Astrocyte of the cerebellum (primary cell): ENCODE measurements at regions not wholly inside any gene's neighbourhood (a gene's known extent, or its start where the extent isn't known, plus 50 kb on each side); places are given as distances from the start of the nearest gene placed in this dataset.

Experiments
- DNase-seq: peaks from one replicate; pipeline ENCODE4 v3.0.0-alpha.2; 2011; ENCODE audit warnings: low read depth
- H3K4me3 ChIP-seq: 2 replicates; pipeline ENCODE4 v1.5.1; 2011; ENCODE audit warnings: mild to moderate bottlenecking, low read depth, low read length, moderate library complexity
- in situ Hi-C: cut with HindIII; loops from 2 replicates; pipeline ENCODE4 v1.10.0; 2017; ENCODE audit warnings: low sequenced_read_pairs
- TF ChIP-seq, protein P1 (sequence below): IDR thresholded peaks from 2 replicates; pipeline ENCODE4 v1.5.1; 2012; ENCODE audit warnings: low read length, low read depth, moderate library complexity, mild to moderate bottlenecking; ENCODE audit errors: missing control alignments

DNA sequence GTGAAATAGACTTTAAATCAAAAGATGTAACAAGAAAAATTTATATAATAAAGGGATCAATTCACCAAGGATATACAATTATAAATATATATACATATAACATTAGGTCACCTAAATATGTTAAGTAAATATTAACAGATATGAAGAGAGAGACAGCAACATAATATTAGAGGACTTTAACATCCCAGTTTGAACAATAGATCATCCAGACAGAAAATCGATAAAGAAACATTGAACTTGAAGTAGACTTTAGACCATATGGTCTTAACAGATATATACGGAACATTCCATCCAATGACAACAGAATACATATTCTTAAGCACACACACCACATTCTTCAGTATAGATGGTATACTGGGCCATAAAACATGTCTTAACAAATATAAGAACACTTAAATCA lies 649.6 kb upstream of the SETBP1 start:
- H3K4me3 ChIP-seq = no peak overlapping the region
- in situ Hi-C loops = no loop called here
- TF ChIP-seq, protein P1, sequence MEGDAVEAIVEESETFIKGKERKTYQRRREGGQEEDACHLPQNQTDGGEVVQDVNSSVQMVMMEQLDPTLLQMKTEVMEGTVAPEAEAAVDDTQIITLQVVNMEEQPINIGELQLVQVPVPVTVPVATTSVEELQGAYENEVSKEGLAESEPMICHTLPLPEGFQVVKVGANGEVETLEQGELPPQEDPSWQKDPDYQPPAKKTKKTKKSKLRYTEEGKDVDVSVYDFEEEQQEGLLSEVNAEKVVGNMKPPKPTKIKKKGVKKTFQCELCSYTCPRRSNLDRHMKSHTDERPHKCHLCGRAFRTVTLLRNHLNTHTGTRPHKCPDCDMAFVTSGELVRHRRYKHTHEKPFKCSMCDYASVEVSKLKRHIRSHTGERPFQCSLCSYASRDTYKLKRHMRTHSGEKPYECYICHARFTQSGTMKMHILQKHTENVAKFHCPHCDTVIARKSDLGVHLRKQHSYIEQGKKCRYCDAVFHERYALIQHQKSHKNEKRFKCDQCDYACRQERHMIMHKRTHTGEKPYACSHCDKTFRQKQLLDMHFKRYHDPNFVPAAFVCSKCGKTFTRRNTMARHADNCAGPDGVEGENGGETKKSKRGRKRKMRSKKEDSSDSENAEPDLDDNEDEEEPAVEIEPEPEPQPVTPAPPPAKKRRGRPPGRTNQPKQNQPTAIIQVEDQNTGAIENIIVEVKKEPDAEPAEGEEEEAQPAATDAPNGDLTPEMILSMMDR = no peak
- no peak for DNase-seq

DNA sequence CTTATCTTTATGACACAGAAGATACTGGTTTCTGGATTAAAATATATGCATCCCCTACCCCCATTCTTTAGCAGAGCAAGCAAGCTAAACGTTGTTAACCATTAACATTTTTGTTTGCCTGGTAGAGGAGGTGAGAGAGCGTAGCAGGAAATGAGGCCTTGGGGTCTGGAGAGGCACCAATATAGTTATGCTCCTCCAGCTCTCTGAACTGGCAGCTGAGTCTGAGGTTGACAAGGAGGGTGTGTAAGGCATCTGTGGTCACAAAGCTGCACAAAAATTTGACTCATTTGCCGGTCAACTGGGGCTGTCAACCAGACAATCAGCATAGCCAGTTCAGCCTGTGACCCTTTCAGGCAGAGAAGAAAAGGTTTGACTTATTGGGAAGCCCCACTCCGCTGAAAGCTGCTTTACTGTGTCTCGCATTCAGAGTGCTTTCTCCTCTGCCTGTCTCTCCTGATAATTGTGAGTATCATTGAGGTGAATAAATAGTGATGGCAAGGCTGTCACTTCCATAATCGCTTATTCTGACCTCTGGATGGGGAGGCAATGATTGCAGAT lies 647.5 kb upstream of the SETBP1 start:
- no peak for DNase-seq
- no peak overlapping the region for H3K4me3 ChIP-seq
- TF ChIP-seq, protein P1 = no peak
- in situ Hi-C loops = no loop called here

DNA sequence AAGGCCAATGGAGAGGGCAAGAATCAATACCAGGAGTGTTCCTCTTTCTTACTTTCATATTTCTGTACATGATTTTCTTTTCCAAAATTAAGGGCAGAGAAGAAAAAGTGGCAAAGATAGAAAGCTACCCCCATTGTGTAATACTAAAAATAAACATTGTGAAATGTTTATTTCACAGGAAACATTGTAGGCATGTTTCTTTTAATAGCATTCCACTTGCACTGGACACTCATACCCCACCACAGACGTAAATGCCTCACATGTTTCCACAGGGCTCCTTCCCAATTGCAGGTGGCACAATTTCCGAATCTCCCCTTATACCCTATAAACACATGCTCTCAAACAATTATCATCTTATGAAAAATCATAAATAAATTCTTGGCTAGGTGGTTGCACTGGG lies 645.1 kb upstream of the SETBP1 start:
- no peak for DNase-seq
- no peak overlapping the region for H3K4me3 ChIP-seq
- in situ Hi-C loops = no loop called here
- TF ChIP-seq, protein P1 = no peak

DNA sequence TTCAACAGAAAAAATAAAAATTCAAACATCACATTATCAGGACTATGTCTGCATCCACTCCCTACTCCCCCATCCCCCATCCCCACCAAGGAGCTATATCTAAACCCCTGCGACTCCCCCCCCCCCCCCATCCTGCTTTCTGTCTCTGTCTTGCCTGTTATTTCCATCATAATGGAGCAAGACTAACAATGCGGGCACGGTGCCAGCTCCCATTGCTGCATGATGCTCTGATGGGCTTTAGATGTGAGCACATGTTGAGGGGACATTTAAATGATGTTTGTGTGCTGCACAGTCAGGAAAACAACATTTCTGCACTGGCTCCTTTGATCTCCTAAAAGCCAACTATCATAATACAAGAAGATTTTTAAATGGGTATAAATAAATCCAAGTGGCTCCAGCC lies 644.2 kb upstream of the SETBP1 start:
- TF ChIP-seq, protein P1 = no peak
- no peak overlapping the region for H3K4me3 ChIP-seq
- in situ Hi-C loops = no loop called here
- no peak for DNase-seq

DNA sequence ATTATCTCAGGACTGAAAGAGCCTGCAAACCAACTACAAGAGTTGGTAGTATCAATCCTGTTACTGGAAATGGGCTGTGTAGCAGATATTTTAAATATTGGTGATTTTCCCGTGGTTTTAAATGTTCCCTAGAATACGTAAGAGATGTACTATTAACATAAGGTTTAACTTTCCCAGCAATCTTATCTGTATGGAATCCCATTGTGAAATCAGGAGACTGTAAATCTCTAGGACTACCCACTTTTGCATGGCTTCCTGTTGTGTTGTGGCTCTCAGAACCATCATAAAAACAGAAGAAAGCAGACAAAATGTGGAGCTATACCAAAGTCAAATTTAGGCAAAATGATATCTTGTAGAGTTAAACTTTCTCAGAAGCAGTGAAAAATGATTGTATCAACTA lies 641.5 kb upstream of the SETBP1 start:
- DNase-seq = no peak
- H3K4me3 ChIP-seq = no peak overlapping the region
- TF ChIP-seq, protein P1 = no peak
- in situ Hi-C loops = no loop called here

DNA sequence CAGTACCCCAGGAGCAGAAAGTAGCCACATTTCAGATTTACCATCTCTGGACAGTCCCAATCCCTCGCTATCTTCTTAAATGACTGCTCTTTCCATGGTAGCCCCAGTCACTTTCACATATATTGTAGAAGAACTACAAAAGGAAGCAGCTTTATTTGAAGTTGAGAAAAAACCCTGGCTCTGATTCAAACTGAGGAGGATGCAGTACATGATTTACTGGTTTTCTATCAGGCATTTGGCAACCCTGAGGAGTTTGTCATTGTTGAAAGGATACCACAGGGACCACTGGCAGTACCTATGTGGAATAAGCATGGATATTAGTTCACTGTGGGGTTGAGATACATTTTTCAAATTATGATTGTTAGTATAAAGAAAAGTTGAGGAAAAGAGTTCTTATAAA lies 640.9 kb upstream of the SETBP1 start:
- TF ChIP-seq, protein P1 = no peak
- DNase-seq = no peak
- H3K4me3 ChIP-seq = no peak overlapping the region
- in situ Hi-C loops = no loop called here

DNA sequence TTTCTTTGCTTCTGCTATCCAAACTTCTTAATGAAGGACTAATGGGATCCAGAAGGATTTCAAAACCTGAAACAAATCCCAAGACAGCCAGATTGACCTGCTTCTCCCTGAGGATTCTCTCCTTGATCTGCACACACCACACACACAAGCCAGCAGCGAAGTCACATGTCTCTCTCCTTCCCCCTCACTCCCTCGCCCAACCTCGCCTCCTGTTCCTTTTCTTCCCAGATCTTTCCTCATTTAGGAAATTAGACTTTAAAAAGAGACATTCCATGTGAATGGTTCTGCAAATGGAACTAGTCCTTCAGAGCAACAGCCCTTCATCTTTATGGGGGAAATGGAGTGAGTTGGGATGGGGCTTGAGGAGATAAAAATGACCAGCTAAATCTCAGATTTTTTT lies 639.1 kb upstream of the SETBP1 start:
- DNase-seq = no peak
- in situ Hi-C loops = no loop called here
- TF ChIP-seq, protein P1 = no peak
- no peak overlapping the region for H3K4me3 ChIP-seq
